GM19043 (cell line): ENCODE measurements at regions not wholly inside any gene's neighbourhood (a gene's known extent, or its start where the extent isn't known, plus 50 kb on each side); places are given as distances from the start of the nearest gene placed in this dataset.
"Not testable (repeated sequence)": the region's sequence is repeated elsewhere in the genome, so short reads cannot be mapped to it uniquely, and the experiment has no call there.

Experiments used
- ATAC-seq: cut with Tn5 transposase; IDR thresholded peaks from one replicate; pipeline ENCODE4 v1.9.1; 2021; ENCODE audit warnings: low read depth; ENCODE audit not compliant: unreplicated experiment

- no peak for ATAC-seq
Observed at GRCh38 chr9:33690143-33690933, 105.0 kb upstream of the PRSS3 start.

- no peak for ATAC-seq
Observed at GRCh38 chr9:33695299-33695698, 100.1 kb upstream of the PRSS3 start.

GRCh38 chr9:33695856-33696255 is 99.5 kb upstream of the PRSS3 start:
- ATAC-seq = no peak

- no peak for ATAC-seq
Observed at GRCh38 chr9:33697171-33697570, 98.2 kb upstream of the PRSS3 start.

GRCh38 chr9:33698267-33698666 is 97.1 kb upstream of the PRSS3 start:
- ATAC-seq = no peak

GRCh38 chr9:33700940-33701339 is 94.4 kb upstream of the PRSS3 start:
- ATAC-seq = not testable (repeated sequence)

- no peak for ATAC-seq
Observed at GRCh38 chr9:33703430-33704102, 91.8 kb upstream of the PRSS3 start.

GRCh38 chr9:33705440-33705839 is 89.9 kb upstream of the PRSS3 start:
- not testable (repeated sequence) for ATAC-seq

GRCh38 chr9:33708441-33708840 is 86.9 kb upstream of the PRSS3 start:
- no peak for ATAC-seq

- ATAC-seq = no peak
Observed at GRCh38 chr9:33709269-33709668, 86.1 kb upstream of the PRSS3 start.

- ATAC-seq = not testable (repeated sequence)
Observed at GRCh38 chr9:33711418-33711817, 83.9 kb upstream of the PRSS3 start.

- ATAC-seq = no peak
Observed at GRCh38 chr9:33714989-33715388, 80.4 kb upstream of the PRSS3 start.

GRCh38 chr9:33718987-33719386 is 76.4 kb upstream of the PRSS3 start:
- no peak for ATAC-seq

- no peak for ATAC-seq
Observed at GRCh38 chr9:33719581-33720374, 75.6 kb upstream of the PRSS3 start.

- peak; percentile 77 for ATAC-seq
Observed at GRCh38 chr9:33721674-33722358, 73.5 kb upstream of the PRSS3 start.

GRCh38 chr9:33722359-33722675 is 73.0 kb upstream of the PRSS3 start:
- ATAC-seq = no peak

- ATAC-seq = no peak
Observed at GRCh38 chr9:33728613-33729012, 66.7 kb upstream of the PRSS3 start.

GRCh38 chr9:33731142-33731541 is 64.2 kb upstream of the PRSS3 start:
- no peak for ATAC-seq

- no peak for ATAC-seq
Observed at GRCh38 chr9:33731625-33732024, 63.7 kb upstream of the PRSS3 start.

GRCh38 chr9:33734247-33734940 is 61.0 kb upstream of the PRSS3 start:
- ATAC-seq = not testable (repeated sequence)
